H9 (cell line): ENCODE measurements at regions not wholly inside any gene's neighbourhood (a gene's known extent, or its start where the extent isn't known, plus 50 kb on each side); places are given as distances from the start of the nearest gene placed in this dataset.

Experiments
- DNase-seq: peaks from one replicate; pipeline ENCODE4 v3.0.0-alpha.2; 2017
- H2AFZ ChIP-seq: one replicate; pipeline ENCODE4 v1.6.1; 2013; ENCODE audit warnings: mild to moderate bottlenecking, low read length, control low read depth, moderate library complexity
- H2AK5ac ChIP-seq: 2 replicates; pipeline ENCODE4 v1.6.1; 2013; ENCODE audit warnings: low read length, control low read depth, mixed read lengths; ENCODE audit not compliant: insufficient read length
- H2BK120ac ChIP-seq: one replicate; pipeline ENCODE4 v1.6.1; 2013; ENCODE audit warnings: low read depth, mild to moderate bottlenecking, low read length, control low read depth, inconsistent platforms; ENCODE audit not compliant: poor library complexity, severe bottlenecking
- H2BK12ac ChIP-seq: 2 replicates; pipeline ENCODE4 v1.6.1; 2013; ENCODE audit warnings: low read length, control low read depth, mixed read lengths, low read depth; ENCODE audit not compliant: insufficient read length
- H2BK15ac ChIP-seq: 2 replicates; pipeline ENCODE4 v1.6.1; 2013; ENCODE audit warnings: low read depth, low read length, control low read depth
- H2BK20ac ChIP-seq: one replicate; pipeline ENCODE4 v1.6.1; 2013; ENCODE audit warnings: low read depth, mild to moderate bottlenecking, low read length, control low read depth, inconsistent platforms; ENCODE audit not compliant: poor library complexity, severe bottlenecking
- H2BK5ac ChIP-seq: 2 replicates; pipeline ENCODE4 v1.6.1; 2013; ENCODE audit warnings: low read length, control low read depth, mixed read lengths; ENCODE audit not compliant: insufficient read length
- H3K14ac ChIP-seq: 2 replicates; pipeline ENCODE4 v1.6.1; 2013; ENCODE audit warnings: low read length, control low read depth; ENCODE audit not compliant: insufficient read depth
- H3K18ac ChIP-seq: 2 replicates; pipeline ENCODE4 v1.6.1; 2013; ENCODE audit warnings: low read depth, mild to moderate bottlenecking, mixed read lengths, low read length, control low read depth; ENCODE audit not compliant: insufficient read length
- H3K23ac ChIP-seq: 2 replicates; pipeline ENCODE4 v1.6.1; 2013; ENCODE audit warnings: low read length, control low read depth, mixed read lengths, low read depth; ENCODE audit not compliant: insufficient read length
- H3K23me2 ChIP-seq: 2 replicates; pipeline ENCODE4 v1.6.1; 2013; ENCODE audit warnings: low read depth, mild to moderate bottlenecking, mixed read lengths, low read length, control low read depth; ENCODE audit not compliant: insufficient read length, poor library complexity, severe bottlenecking
- H3K27ac ChIP-seq: 2 replicates; pipeline ENCODE4 v1.5.1; 2013; ENCODE audit warnings: low read length, control low read depth, mixed read lengths, low read depth; ENCODE audit not compliant: insufficient read length
- H3K27me3 ChIP-seq: 2 replicates; pipeline ENCODE4 v1.6.1; 2013; ENCODE audit warnings: low read length, control low read depth, inconsistent platforms; ENCODE audit not compliant: insufficient read depth
- H3K4ac ChIP-seq: 2 replicates; pipeline ENCODE4 v1.6.1; 2013; ENCODE audit warnings: low read depth, mild to moderate bottlenecking, control low read depth, inconsistent platforms, low read length, moderate library complexity
- H3K4me1 ChIP-seq: 2 replicates; pipeline ENCODE4 v1.6.1; 2013; ENCODE audit warnings: low read length, control low read depth, inconsistent platforms; ENCODE audit not compliant: insufficient read depth
- H3K4me2 ChIP-seq: 2 replicates; pipeline ENCODE4 v1.6.1; 2013; ENCODE audit warnings: low read length, control low read depth, mixed read lengths; ENCODE audit not compliant: insufficient read length, insufficient read depth
- H3K56ac ChIP-seq: 2 replicates; pipeline ENCODE4 v1.6.1; 2013; ENCODE audit warnings: low read depth, mild to moderate bottlenecking, mixed read lengths, low read length, control low read depth; ENCODE audit not compliant: insufficient read length
- H3K79me1 ChIP-seq: 2 replicates; pipeline ENCODE4 v1.6.1; 2013; ENCODE audit warnings: low read depth, mild to moderate bottlenecking, moderate library complexity, low read length, control low read depth, inconsistent platforms; ENCODE audit not compliant: insufficient read depth, poor library complexity, severe bottlenecking
- H3K79me2 ChIP-seq: 2 replicates; pipeline ENCODE4 v1.6.1; 2013; ENCODE audit warnings: low read length, control low read depth, inconsistent platforms; ENCODE audit not compliant: insufficient read depth
- H3K9ac ChIP-seq: 2 replicates; pipeline ENCODE4 v1.6.1; 2013; ENCODE audit warnings: low read length, control low read depth, mixed read lengths; ENCODE audit not compliant: insufficient read length; ENCODE audit errors: extremely low read depth
- H3K9me3 ChIP-seq: one replicate; pipeline ENCODE4 v1.6.1; 2013; ENCODE audit warnings: low read depth, low read length, inconsistent platforms; ENCODE audit not compliant: control insufficient read depth
- H3T11ph ChIP-seq: one replicate; pipeline ENCODE4 v1.6.1; 2013; ENCODE audit warnings: mild to moderate bottlenecking, low read length, control low read depth, inconsistent platforms
- H4K20me1 ChIP-seq: one replicate; pipeline ENCODE4 v1.6.1; 2013; ENCODE audit not compliant: control insufficient read depth, insufficient read length, insufficient read depth
- H4K5ac ChIP-seq: 2 replicates; pipeline ENCODE4 v1.6.1; 2013; ENCODE audit warnings: low read depth, mild to moderate bottlenecking, mixed read lengths, low read length, control low read depth; ENCODE audit not compliant: insufficient read length
- H4K8ac ChIP-seq: replicated peaks from 2 replicates; pipeline ENCODE4 v1.6.1; 2013; ENCODE audit warnings: low read length, control low read depth, mixed read lengths, low read depth; ENCODE audit not compliant: insufficient read length
- H4K91ac ChIP-seq: 2 replicates; pipeline ENCODE4 v1.6.1; 2013; ENCODE audit warnings: low read depth, mild to moderate bottlenecking, moderate library complexity, mixed read lengths, low read length, control low read depth; ENCODE audit not compliant: insufficient read length
- H3K27ac Mint-ChIP-seq, 3 experiments: 2 replicates in 2 of 3; 3 replicates in 1 of 3; pipeline ENCODE4 v1.8.0; 2020 to 2021; ENCODE audit warnings: mixed read lengths in 3 of 3, mild to moderate bottlenecking in 1 of 3, moderate library complexity in 1 of 3
- H3K27me3 Mint-ChIP-seq: 2 replicates; pipeline ENCODE4 v1.8.0; 2021; ENCODE audit warnings: low read depth, mild to moderate bottlenecking, moderate library complexity, mixed read lengths
- H3K36me3 Mint-ChIP-seq, 3 experiments: 2 replicates in 2 of 3; 3 replicates in 1 of 3; pipeline ENCODE4 v1.8.0; 2020 to 2021; ENCODE audit warnings: low read depth in 3 of 3, mixed read lengths in 3 of 3; ENCODE audit not compliant: insufficient read depth in 1 of 3
- H3K4me1 Mint-ChIP-seq, 2 experiments: 2 replicates each; pipeline ENCODE4 v1.8.0; 2020; ENCODE audit warnings: mixed read lengths in 2 of 2
- H3K4me3 Mint-ChIP-seq, 2 experiments: 2 replicates in 1 of 2; 3 replicates in 1 of 2; pipeline ENCODE4 v1.8.0; 2020 to 2021; ENCODE audit warnings: mild to moderate bottlenecking in 2 of 2, mixed read lengths in 2 of 2, moderate library complexity in 1 of 2
- H3K9me3 Mint-ChIP-seq, 2 experiments: 2 replicates in 1 of 2; 3 replicates in 1 of 2; pipeline ENCODE4 v1.8.0; 2020; ENCODE audit warnings: mild to moderate bottlenecking in 2 of 2, mixed read lengths in 2 of 2, moderate library complexity in 1 of 2
- WGBS: extraction: QIAGEN DNeasy Blood & Tissue Kit; methylation state at CpG from one replicate; pipeline ENCODE4 v1.1.7; 2013; ENCODE audit warnings: missing lambda C conversion rate, low lambda C conversion rate, mixed read lengths; ENCODE audit not compliant: insufficient read length; ENCODE audit errors: extremely low coverage; 5-methylcytosine and 5-hydroxymethylcytosine counted together
- TF ChIP-seq, protein P1 (sequence below): fragments of 200-600 bp; sonication (generic); conservative IDR thresholded peaks from 3 replicates; pipeline ENCODE4 v1.8.0; 2021; ENCODE audit warnings: antibody characterized with exemption, mild to moderate bottlenecking

DNA sequence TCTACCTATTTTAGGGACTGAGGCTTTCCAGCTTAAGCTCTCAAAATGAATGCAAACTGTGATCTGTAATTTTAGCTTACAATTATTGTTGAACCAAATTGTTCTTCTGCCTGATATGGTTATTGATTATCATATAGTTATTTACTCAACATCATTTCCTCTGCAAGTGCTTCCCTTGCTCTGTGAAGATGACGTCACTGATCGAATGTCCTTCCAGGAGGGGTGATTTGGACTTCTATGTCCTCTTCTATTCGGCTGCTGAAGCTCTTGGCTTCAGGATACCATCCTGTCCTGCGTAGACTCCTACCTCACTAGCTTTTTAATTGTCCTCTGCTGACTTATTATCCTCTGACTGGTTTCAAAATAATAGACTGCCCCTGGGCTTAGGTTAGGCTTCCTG is 137.4 kb upstream of the LARGE1 start:
- Mint-ChIP-seq H3K9me3 (peaks cover 17 to 20% of the 10 kb centered on the region in 2 experiments), H3K27ac (no peak overlapping the region), H3K36me3 (peaks cover 0 to 6% (median 4%) of the 10 kb centered on the region in 3 experiments; a peak in 3 of 7 replicates), H3K4me1 (peaks cover 5 to 6% of the 10 kb centered on the region in 2 experiments; a peak in 3 of 4 replicates), H3K4me3 (no peak overlapping the region), H3K27me3 (peaks cover 18% of the 10 kb centered on the region)
- Histone ChIP-seq H2AFZ (no peak overlapping the region), H3K18ac (no peak overlapping the region), H3K79me2 (no peaks in the 10 kb centered on the region), H4K5ac (no peak overlapping the region), H2AK5ac (no peak overlapping the region), H2BK5ac (no peak overlapping the region), H2BK12ac (no peak overlapping the region), H3K4ac (no peak overlapping the region), H3K4me1 (no peaks in the 10 kb centered on the region), H3K14ac (no peak overlapping the region), H4K20me1 (no peaks in the 10 kb centered on the region), H4K8ac (no peak overlapping the region), H3K23ac (no peak overlapping the region), H2BK120ac (no peak overlapping the region), H3T11ph (no peak overlapping the region), H3K27me3 (no peaks in the 10 kb centered on the region), H4K91ac (no peak overlapping the region), H3K27ac (no peak overlapping the region), H3K23me2 (no peaks in the 10 kb centered on the region), H3K79me1 (no peaks in the 10 kb centered on the region), H3K9me3 (peaks cover 6% of the 10 kb centered on the region), H3K56ac (no peak overlapping the region), H3K4me2 (no peak overlapping the region), H2BK15ac (no peak overlapping the region), H3K9ac (no peak overlapping the region), H2BK20ac (no peak overlapping the region)
- TF ChIP-seq, protein P1, sequence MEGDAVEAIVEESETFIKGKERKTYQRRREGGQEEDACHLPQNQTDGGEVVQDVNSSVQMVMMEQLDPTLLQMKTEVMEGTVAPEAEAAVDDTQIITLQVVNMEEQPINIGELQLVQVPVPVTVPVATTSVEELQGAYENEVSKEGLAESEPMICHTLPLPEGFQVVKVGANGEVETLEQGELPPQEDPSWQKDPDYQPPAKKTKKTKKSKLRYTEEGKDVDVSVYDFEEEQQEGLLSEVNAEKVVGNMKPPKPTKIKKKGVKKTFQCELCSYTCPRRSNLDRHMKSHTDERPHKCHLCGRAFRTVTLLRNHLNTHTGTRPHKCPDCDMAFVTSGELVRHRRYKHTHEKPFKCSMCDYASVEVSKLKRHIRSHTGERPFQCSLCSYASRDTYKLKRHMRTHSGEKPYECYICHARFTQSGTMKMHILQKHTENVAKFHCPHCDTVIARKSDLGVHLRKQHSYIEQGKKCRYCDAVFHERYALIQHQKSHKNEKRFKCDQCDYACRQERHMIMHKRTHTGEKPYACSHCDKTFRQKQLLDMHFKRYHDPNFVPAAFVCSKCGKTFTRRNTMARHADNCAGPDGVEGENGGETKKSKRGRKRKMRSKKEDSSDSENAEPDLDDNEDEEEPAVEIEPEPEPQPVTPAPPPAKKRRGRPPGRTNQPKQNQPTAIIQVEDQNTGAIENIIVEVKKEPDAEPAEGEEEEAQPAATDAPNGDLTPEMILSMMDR = no peak
- DNase-seq = no peak
- WGBS = no CpG with 5 or more reads among the region's 4 CpGs
